ENCODE measurements at regions not wholly inside any gene's neighbourhood (a gene's known extent, or its start where the extent isn't known, plus 50 kb on each side); places are given as distances from the start of the nearest gene placed in this dataset.

DNA sequence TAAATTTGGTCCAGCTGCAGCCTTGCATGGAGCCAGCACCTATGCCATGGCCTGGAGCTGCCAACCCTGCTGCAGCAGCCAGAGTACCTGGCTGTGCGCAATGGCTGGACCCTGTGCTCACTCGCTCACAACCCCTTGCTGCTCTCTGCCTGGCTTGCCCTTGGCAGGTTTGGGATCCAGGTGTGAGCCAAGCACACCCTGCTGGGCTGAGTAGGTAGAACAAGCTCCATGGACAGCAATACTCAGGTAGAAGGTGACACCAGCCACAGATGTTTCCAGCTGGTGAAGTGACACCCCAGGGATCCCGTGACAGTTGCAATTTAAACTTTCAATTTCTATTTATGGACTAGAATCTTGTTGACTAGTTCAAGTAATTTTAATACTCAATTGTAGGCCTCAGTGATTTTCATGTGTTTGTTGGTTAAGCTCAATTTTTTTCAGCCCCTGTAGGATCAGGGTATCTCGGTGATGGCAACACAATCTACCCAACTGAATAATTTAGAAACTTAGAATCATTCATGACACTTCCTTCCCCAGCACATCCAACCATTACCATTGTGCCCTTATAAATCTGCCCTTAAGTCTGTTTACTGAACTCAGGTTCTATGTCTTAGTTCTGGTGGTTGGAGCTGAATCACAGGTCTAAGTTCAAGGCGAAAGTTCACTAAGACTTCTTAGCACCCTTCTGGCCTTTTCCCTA is 480.0 kb downstream of the PMP22 start:
- Histone ChIP-seq H3K27me3 (ENCODE audit: control insufficient read depth, insufficient read depth, low read length, poor library complexity, severe bottlenecking) (no peaks in the 10 kb centered on the region), H3K36me3 (ENCODE audit: control insufficient read depth, insufficient read depth, low read length) (no peaks in the 10 kb centered on the region), H3K9me3 (ENCODE audit: control insufficient read depth, low read length) (peaks cover 6% of the 10 kb centered on the region), H3K4me3 (ENCODE audit: low read length) (no peak overlapping the region), H3K9ac (ENCODE audit: extremely low read depth, low read length, poor library complexity, severe bottlenecking) (no peak overlapping the region), H3K4me1 (ENCODE audit: control insufficient read depth, insufficient read depth, low read length) (peaks cover 2% of the 10 kb centered on the region), H3K27ac (ENCODE audit: low read depth, low read length) (no peak overlapping the region)
- 79 to 80% methylated on average over 5 of the region's 5 CpGs for WGBS, 2 experiments (ENCODE audit: insufficient coverage in 1 of 2, insufficient read length in 1 of 2)
- TF ChIP-seq, protein P1, sequence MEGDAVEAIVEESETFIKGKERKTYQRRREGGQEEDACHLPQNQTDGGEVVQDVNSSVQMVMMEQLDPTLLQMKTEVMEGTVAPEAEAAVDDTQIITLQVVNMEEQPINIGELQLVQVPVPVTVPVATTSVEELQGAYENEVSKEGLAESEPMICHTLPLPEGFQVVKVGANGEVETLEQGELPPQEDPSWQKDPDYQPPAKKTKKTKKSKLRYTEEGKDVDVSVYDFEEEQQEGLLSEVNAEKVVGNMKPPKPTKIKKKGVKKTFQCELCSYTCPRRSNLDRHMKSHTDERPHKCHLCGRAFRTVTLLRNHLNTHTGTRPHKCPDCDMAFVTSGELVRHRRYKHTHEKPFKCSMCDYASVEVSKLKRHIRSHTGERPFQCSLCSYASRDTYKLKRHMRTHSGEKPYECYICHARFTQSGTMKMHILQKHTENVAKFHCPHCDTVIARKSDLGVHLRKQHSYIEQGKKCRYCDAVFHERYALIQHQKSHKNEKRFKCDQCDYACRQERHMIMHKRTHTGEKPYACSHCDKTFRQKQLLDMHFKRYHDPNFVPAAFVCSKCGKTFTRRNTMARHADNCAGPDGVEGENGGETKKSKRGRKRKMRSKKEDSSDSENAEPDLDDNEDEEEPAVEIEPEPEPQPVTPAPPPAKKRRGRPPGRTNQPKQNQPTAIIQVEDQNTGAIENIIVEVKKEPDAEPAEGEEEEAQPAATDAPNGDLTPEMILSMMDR (conservative IDR thresholded peaks at IDR 0.05) = peak; percentile 72
- Mint-ChIP-seq H3K4me3 (no peak overlapping the region), H3K27ac (no peak overlapping the region), H3K36me3 (ENCODE audit: low read depth) (no peaks in the 10 kb centered on the region), H3K27me3 (ENCODE audit: insufficient read depth) (peaks cover 5% of the 10 kb centered on the region), H3K9me3 (peaks cover 10% of the 10 kb centered on the region), H3K4me1 (peaks cover 8% of the 10 kb centered on the region)
- DNase-seq = peak; percentile 85

DNA sequence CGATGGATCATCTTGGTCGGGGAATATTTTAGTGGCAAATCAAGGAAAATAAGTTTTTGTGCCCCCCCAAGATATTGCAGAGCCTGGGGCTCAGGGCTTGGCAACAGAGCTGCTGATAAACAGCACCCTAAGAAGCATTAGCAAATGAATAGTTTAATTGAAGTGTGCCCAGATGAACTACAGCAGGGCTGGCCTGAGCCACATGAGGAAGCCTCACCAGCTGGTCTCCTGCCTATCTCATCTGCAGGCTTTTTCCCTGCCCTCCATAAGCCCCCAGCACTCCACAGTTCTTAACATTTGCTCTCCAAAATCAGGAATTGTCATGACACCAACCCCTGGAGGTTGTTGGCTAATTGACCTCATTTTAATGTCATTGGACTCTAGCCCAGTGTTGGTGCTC is 480.2 kb downstream of the HS3ST3B1 start:
- Mint-ChIP-seq H3K36me3 (ENCODE audit: low read depth) (no peaks in the 10 kb centered on the region), H3K9me3 (peaks cover 10% of the 10 kb centered on the region), H3K27me3 (ENCODE audit: insufficient read depth) (peaks cover 3% of the 10 kb centered on the region), H3K4me3 (no peak overlapping the region), H3K27ac (no peak overlapping the region), H3K4me1 (peaks cover 26% of the 10 kb centered on the region)
- no peak overlapping the region for H3K4me3 ChIP-seq (ENCODE audit: low read length)
- no peaks in the 10 kb centered on the region for H3K36me3 ChIP-seq (ENCODE audit: control insufficient read depth, insufficient read depth, low read length)
- 95 to 100% methylated on average over 2 of the region's 2 CpGs for WGBS, 2 experiments (ENCODE audit: insufficient coverage in 1 of 2, insufficient read length in 1 of 2)
- H3K9me3 ChIP-seq (ENCODE audit: control insufficient read depth, low read length) = peaks cover 6% of the 10 kb centered on the region
- TF ChIP-seq, protein P1 (conservative IDR thresholded peaks at IDR 0.05) = no peak
- peak overlapping the region; percentile 90 for H3K27ac ChIP-seq (ENCODE audit: low read depth, low read length)
- H3K4me1 ChIP-seq (ENCODE audit: control insufficient read depth, insufficient read depth, low read length) = peaks cover 10% of the 10 kb centered on the region
- H3K9ac ChIP-seq (ENCODE audit: extremely low read depth, low read length, poor library complexity, severe bottlenecking) = no peak overlapping the region
- no peaks in the 10 kb centered on the region for H3K27me3 ChIP-seq (ENCODE audit: control insufficient read depth, insufficient read depth, low read length, poor library complexity, severe bottlenecking)
- DNase-seq = no peak

DNA sequence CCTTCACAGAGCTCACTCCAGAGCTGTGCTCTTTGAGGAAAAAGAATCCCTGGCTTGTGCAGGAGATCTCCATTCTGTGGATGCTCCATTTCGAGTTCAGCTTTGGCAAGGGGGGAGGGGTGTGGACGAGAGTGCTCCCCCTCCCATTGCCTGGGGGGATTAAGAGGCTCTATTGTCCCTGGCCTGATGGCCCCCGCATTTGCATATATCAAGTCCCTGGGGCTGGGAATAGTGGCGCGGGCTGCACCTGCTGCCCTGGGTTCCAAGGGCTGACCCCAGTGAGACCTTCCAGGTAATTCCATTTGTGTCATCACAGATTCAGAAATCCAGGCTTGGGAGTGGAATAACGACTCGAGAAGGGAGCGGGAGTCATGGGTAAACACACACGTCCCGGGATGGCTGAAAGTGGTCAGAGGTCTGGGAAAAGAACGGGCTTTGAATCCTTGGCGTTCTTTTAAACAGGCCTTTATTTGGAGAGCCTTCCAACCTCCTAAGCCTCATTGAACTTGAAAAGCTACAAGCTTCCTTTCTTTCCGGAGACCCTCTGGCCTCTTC is 479.3 kb downstream of the HS3ST3B1 start:
- peaks cover 10% of the 10 kb centered on the region for H3K9me3 Mint-ChIP-seq
- no peak overlapping the region for H3K27ac Mint-ChIP-seq
- H3K4me1 Mint-ChIP-seq = peaks cover 34% of the 10 kb centered on the region
- DNase-seq = no peak
- no peak overlapping the region for H3K9ac ChIP-seq (ENCODE audit: extremely low read depth, low read length, poor library complexity, severe bottlenecking)
- peaks cover 3% of the 10 kb centered on the region for H3K27me3 Mint-ChIP-seq (ENCODE audit: insufficient read depth)
- WGBS, 2 experiments (ENCODE audit: insufficient coverage in 1 of 2, insufficient read length in 1 of 2) = 64 to 74% methylated on average over 12 to 13 of the region's 13 CpGs
- no peaks in the 10 kb centered on the region for H3K36me3 Mint-ChIP-seq (ENCODE audit: low read depth)
- no peak overlapping the region for H3K4me3 Mint-ChIP-seq
- no peaks in the 10 kb centered on the region for H3K27me3 ChIP-seq (ENCODE audit: control insufficient read depth, insufficient read depth, low read length, poor library complexity, severe bottlenecking)
- no peak overlapping the region for H3K4me3 ChIP-seq (ENCODE audit: low read length)
- peak overlapping the region; percentile 90 for H3K27ac ChIP-seq (ENCODE audit: low read depth, low read length)
- peaks cover 6% of the 10 kb centered on the region for H3K9me3 ChIP-seq (ENCODE audit: control insufficient read depth, low read length)
- H3K36me3 ChIP-seq (ENCODE audit: control insufficient read depth, insufficient read depth, low read length) = no peaks in the 10 kb centered on the region
- TF ChIP-seq, protein P1 (conservative IDR thresholded peaks at IDR 0.05) = no peak
- H3K4me1 ChIP-seq (ENCODE audit: control insufficient read depth, insufficient read depth, low read length) = peaks cover 10% of the 10 kb centered on the region
